Endodermal cell (in vitro differentiated cells): ENCODE measurements at regions not wholly inside any gene's neighbourhood (a gene's known extent, or its start where the extent isn't known, plus 50 kb on each side); places are given as distances from the start of the nearest gene placed in this dataset.

ENCODE experiments used
- DNase-seq: peaks from one replicate; pipeline ENCODE4 v3.0.0-alpha.2; 2017
- H3K27ac ChIP-seq: 2 replicates; pipeline ENCODE4 v1.5.1; 2013; ENCODE audit warnings: mild to moderate bottlenecking, low read depth, low read length, moderate library complexity
- H3K27me3 ChIP-seq: 2 replicates; pipeline ENCODE4 v1.6.1; 2013; ENCODE audit warnings: mild to moderate bottlenecking, low read length, moderate library complexity; ENCODE audit not compliant: insufficient read depth, control insufficient read depth, poor library complexity, severe bottlenecking
- H3K36me3 ChIP-seq: 2 replicates; pipeline ENCODE4 v1.7.0; 2013; ENCODE audit warnings: mild to moderate bottlenecking, low read length, moderate library complexity; ENCODE audit not compliant: control insufficient read depth, insufficient read depth
- H3K4me1 ChIP-seq: one replicate; pipeline ENCODE4 v1.7.0; 2013; ENCODE audit warnings: low read length; ENCODE audit not compliant: control insufficient read depth, insufficient read depth
- H3K4me3 ChIP-seq: 2 replicates; pipeline ENCODE4 v1.5.1; 2013; ENCODE audit warnings: mild to moderate bottlenecking, low read length, moderate library complexity
- H3K9ac ChIP-seq: 2 replicates; pipeline ENCODE4 v1.6.1; 2013; ENCODE audit warnings: mild to moderate bottlenecking, low read length, moderate library complexity; ENCODE audit not compliant: poor library complexity, severe bottlenecking; ENCODE audit errors: extremely low read depth
- H3K9me3 ChIP-seq: 2 replicates; pipeline ENCODE4 v1.6.1; 2013; ENCODE audit warnings: mild to moderate bottlenecking, low read length, moderate library complexity; ENCODE audit not compliant: control insufficient read depth
- H3K27ac Mint-ChIP-seq: 2 replicates; pipeline ENCODE4 v1.8.0; 2020; ENCODE audit warnings: mixed read lengths
- H3K27me3 Mint-ChIP-seq: 2 replicates; pipeline ENCODE4 v1.8.0; 2021; ENCODE audit warnings: mild to moderate bottlenecking, mixed read lengths; ENCODE audit not compliant: insufficient read depth
- H3K36me3 Mint-ChIP-seq: 2 replicates; pipeline ENCODE4 v1.8.0; 2020; ENCODE audit warnings: low read depth, mixed read lengths
- H3K4me1 Mint-ChIP-seq: 2 replicates; pipeline ENCODE4 v1.8.0; 2020; ENCODE audit warnings: mixed read lengths
- H3K4me3 Mint-ChIP-seq: 2 replicates; pipeline ENCODE4 v1.8.0; 2020; ENCODE audit warnings: mild to moderate bottlenecking, moderate library complexity, mixed read lengths
- H3K9me3 Mint-ChIP-seq: 2 replicates; pipeline ENCODE4 v1.8.0; 2020; ENCODE audit warnings: mild to moderate bottlenecking, mixed read lengths
- WGBS, 2 experiments: methylation state at CpG; one replicate each; pipeline versions ENCODE4 v1.1.5 to v1.1.7; 2013; ENCODE audit warnings: missing lambda C conversion rate in 2 of 2, mixed read lengths in 1 of 2; ENCODE audit not compliant: insufficient coverage in 1 of 2, insufficient read length in 1 of 2; 5-methylcytosine and 5-hydroxymethylcytosine counted together
- TF ChIP-seq, protein P1 (sequence below): fragments of 200-600 bp; sonication (generic); conservative IDR thresholded peaks from 2 replicates; pipeline ENCODE4 v1.5.0; 2021; ENCODE audit warnings: antibody characterized with exemption, mild to moderate bottlenecking

DNA sequence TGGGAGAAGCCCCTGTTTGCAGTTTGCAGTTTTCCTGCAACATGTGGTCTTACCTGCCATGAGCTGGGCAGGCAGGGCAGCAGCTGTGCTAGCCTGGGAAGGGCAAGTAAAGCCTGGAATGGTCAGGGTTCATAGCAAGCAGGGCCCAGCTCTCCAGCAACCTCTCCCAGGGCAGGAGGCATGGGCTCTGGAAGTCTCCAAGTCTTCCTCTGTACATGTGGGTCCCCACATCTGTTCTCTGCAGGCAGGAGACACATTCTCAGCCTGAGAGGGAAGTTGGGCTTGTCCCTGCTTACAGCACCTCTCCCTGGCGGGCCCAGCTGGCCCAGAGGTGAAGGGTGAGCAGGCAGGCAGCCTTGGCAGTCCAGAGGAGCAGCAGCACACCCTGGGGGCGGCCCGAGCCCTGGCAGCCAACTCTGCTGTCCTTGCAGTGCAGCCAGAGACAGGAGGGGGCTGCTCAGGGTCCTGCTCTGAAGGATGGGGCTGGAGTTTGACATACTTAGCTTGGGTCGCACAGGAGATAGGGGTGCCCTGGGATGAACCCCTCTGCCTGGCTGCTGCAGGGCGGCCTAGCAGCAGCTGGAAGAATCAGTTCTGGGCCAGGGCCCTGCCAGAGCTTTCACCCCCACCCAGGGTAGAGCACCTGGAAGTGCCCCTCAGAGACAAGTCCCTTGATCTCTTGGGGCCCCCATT is 176.0 kb downstream of the MRPL14 start:
- Mint-ChIP-seq H3K4me3 (no peak overlapping the region), H3K36me3 (no peaks in the 10 kb centered on the region), H3K4me1 (peaks cover 37% of the 10 kb centered on the region), H3K27me3 (no peaks in the 10 kb centered on the region), H3K27ac (no peak overlapping the region), H3K9me3 (peaks cover 5% of the 10 kb centered on the region)
- Histone ChIP-seq H3K4me3 (no peak overlapping the region), H3K4me1 (peaks cover 21% of the 10 kb centered on the region), H3K9me3 (peaks cover 12% of the 10 kb centered on the region), H3K27ac (no peak overlapping the region), H3K36me3 (no peaks in the 10 kb centered on the region), H3K27me3 (no peaks in the 10 kb centered on the region), H3K9ac (no peak overlapping the region)
- 17 to 49% methylated on average over 1 to 5 of the region's 5 CpGs for WGBS, 2 experiments
- DNase-seq = peak; percentile 96
- TF ChIP-seq, protein P1, sequence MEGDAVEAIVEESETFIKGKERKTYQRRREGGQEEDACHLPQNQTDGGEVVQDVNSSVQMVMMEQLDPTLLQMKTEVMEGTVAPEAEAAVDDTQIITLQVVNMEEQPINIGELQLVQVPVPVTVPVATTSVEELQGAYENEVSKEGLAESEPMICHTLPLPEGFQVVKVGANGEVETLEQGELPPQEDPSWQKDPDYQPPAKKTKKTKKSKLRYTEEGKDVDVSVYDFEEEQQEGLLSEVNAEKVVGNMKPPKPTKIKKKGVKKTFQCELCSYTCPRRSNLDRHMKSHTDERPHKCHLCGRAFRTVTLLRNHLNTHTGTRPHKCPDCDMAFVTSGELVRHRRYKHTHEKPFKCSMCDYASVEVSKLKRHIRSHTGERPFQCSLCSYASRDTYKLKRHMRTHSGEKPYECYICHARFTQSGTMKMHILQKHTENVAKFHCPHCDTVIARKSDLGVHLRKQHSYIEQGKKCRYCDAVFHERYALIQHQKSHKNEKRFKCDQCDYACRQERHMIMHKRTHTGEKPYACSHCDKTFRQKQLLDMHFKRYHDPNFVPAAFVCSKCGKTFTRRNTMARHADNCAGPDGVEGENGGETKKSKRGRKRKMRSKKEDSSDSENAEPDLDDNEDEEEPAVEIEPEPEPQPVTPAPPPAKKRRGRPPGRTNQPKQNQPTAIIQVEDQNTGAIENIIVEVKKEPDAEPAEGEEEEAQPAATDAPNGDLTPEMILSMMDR = peak; percentile 94

DNA sequence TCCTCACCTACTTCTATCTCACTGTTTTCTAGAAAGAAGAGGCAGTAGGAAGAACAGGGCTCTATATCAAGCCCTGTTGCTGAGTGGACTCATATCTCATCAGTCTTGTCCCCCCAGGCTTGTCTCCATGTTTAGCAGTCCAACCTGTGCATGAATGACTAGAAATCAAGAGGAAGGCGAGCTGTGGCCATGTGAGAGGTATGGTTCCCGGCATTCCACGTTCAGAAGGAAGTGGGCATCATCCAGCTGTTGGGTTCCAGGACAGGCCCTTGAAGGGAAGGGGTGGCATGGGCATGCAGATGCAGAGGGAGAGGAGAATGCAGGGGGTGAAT is 176.6 kb downstream of the MRPL14 start:
- Histone ChIP-seq H3K9me3 (peaks cover 12% of the 10 kb centered on the region), H3K27ac (no peak overlapping the region), H3K27me3 (no peaks in the 10 kb centered on the region), H3K4me1 (peaks cover 21% of the 10 kb centered on the region), H3K4me3 (no peak overlapping the region), H3K9ac (no peak overlapping the region), H3K36me3 (no peaks in the 10 kb centered on the region)
- Mint-ChIP-seq H3K4me1 (peaks cover 37% of the 10 kb centered on the region), H3K9me3 (peaks cover 6% of the 10 kb centered on the region), H3K36me3 (no peaks in the 10 kb centered on the region), H3K27ac (no peak overlapping the region), H3K27me3 (no peaks in the 10 kb centered on the region), H3K4me3 (no peak overlapping the region)
- TF ChIP-seq, protein P1 = no peak
- 88 to 95% methylated on average over 3 of the region's 3 CpGs for WGBS, 2 experiments
- DNase-seq = no peak

DNA sequence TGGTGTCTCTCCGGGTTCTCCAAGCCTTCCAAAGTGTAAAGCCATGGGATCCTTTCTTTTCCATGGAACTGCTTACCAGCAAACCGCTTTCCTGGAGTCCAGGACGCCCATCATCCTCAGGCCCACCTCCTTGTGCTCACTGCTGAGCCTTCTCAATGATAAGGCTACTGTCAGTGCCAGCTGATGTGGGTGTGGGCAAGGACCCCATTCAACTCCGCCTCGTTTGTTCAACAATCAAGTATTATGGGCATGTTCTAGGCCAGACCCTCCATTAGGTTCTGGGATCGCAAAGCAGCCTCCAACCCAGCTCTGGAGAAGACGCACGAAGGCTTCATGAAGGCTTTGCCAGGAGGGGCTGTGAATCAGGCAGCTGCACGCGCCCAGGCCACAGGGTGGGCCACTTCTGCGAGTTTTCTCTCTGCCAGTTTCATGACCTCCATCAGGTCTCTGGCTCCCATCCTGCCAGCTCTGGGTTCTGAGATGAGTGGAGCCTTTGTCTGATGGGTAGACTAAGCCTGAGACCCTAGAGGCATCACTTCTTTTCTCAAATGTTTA is 177.1 kb downstream of the MRPL14 start:
- Histone ChIP-seq H3K4me3 (no peak overlapping the region), H3K27me3 (no peaks in the 10 kb centered on the region), H3K9me3 (peaks cover 14% of the 10 kb centered on the region), H3K4me1 (peaks cover 21% of the 10 kb centered on the region), H3K9ac (no peak overlapping the region), H3K27ac (no peak overlapping the region), H3K36me3 (no peaks in the 10 kb centered on the region)
- WGBS, 2 experiments = 86 to 88% methylated on average over 11 of the region's 11 CpGs
- Mint-ChIP-seq H3K4me3 (no peak overlapping the region), H3K9me3 (peaks cover 10% of the 10 kb centered on the region), H3K36me3 (no peaks in the 10 kb centered on the region), H3K27me3 (no peaks in the 10 kb centered on the region), H3K27ac (no peak overlapping the region), H3K4me1 (peaks cover 37% of the 10 kb centered on the region)
- TF ChIP-seq, protein P1 = no peak
- peak; percentile 34 for DNase-seq
